Gastroesophageal sphincter (tissue), 3 donors: ENCODE measurements at regions not wholly inside any gene's neighbourhood (a gene's known extent, or its start where the extent isn't known, plus 50 kb on each side); places are given as distances from the start of the nearest gene placed in this dataset.

Source experiments
- CTCF ChIP-seq, 4 experiments: fragments of 200-600 bp in 2 of 4; fragments of 450-650 bp in 2 of 4; sonication (generic) in 1 of 4; IDR thresholded peaks; one replicate each; pipeline ENCODE4 v1.5.1; 2017 to 2019; ENCODE audit warnings: antibody characterized with exemption in 4 of 4, mild to moderate bottlenecking in 2 of 4, moderate library complexity in 2 of 4
- POLR2A ChIP-seq, 2 donors: fragments of 450-650 bp; IDR thresholded peaks; one replicate each; pipeline ENCODE4 v1.6.1; 2017; ENCODE audit warnings: antibody characterized with exemption in 2 of 2, mild to moderate bottlenecking in 2 of 2, moderate library complexity in 1 of 2

DNA sequence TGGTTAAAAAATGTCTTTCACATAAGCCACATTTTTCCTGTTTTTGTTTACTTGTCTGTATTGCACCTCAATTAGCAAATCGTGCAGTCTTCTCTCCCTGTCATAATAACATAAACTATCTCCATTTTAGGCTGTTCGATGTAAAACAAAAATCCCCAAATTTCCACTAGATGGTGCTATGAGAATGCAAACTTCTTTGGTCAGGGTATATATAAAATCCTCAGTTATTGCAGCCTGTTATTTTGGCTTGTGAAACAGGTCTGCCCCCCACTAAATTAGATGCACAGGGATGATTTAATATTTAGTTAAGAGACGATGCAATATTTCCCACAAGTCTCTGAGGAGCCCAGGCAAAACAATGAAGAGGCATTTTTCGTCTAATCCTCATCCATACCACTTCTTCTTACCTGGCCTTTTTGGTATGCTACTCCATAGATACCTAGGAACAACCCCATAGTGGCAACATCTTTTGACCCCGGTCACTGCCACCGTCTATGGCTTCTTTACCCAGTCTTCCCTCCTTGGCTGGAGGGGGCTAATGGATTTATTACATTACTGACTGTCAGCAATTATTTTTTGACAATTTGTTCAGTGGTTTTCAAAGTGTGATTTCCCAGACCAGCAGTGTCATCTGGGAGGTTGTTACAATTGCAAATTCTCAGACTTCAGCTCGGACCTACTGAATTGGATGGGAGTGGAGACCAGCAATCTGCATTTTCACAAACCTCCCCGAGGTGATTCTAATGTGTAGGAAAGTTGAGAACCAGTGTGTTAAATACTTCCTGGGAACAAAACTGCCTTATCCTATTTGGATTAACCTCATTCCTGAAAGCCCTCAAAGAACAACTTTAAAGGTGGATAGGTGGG lies 117.4 kb upstream of the CWC22 start:
- TF ChIP-seq POLR2A (IDR thresholded peaks at IDR 0.05), result no peak
- peak; percentile 39 to 68 (median 62) for TF ChIP-seq CTCF (IDR thresholded peaks at IDR 0.05)
